ENCODE measurements at regions not wholly inside any gene's neighbourhood (a gene's known extent, or its start where the extent isn't known, plus 50 kb on each side); places are given as distances from the start of the nearest gene placed in this dataset.

DNA sequence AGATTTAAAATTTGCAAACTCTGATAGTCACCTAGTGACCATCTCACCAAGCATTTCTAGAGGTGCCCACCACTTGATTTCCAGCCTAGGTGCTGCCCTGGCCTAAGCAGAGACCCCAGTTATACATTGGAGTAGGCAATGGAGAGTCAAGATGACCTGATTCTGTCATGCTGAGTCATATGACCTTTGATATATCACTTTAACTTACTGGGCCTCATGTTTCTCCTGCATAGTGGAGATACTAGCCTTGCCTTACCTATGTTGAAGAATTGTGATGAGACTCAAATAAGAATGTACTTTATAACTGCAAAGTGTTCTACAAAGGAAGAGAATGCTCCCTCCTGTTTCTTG is 75.5 kb upstream of the XCR1 start:
- Histone ChIP-seq H3K23ac (ENCODE audit: low read depth, low read length) (no peak overlapping the region), H2AK5ac (ENCODE audit: low read depth, low read length) (no peak overlapping the region)
- CTCF ChIA-PET: no interaction called here

More for the DNA sequence above, 75.5 kb upstream of the XCR1 start:
- H2BK5ac ChIP-seq (ENCODE audit: low read depth, low read length, poor library complexity, severe bottlenecking): no peak overlapping the region
- peaks cover 4% of the 10 kb centered on the region; the same call in 1 of the 2 replicates for H3K4me1 ChIP-seq (ENCODE audit: control insufficient read depth, insufficient read depth, low read length)
- no peak overlapping the region for H3K4me2 ChIP-seq (ENCODE audit: low read depth, low read length)
- H4K91ac ChIP-seq (ENCODE audit: insufficient read depth, low read depth, low read length): no peak overlapping the region
- H3K79me1 ChIP-seq (ENCODE audit: low read depth in 1 of 2, low read length in 2 of 2): no peaks in the 10 kb centered on the region
- intact Hi-C loops (cut with micrococcal nuclease) (no loop called here), dilution Hi-C loops (cut with HindIII; ENCODE audit: low sequenced_read_pairs, unreplicated experiment) (no loop called here), in situ Hi-C loops (cut with MboI; ENCODE audit: low sequenced_read_pairs) (no loop called here)
- H3K9me1 ChIP-seq (ENCODE audit: insufficient read depth, low read length): no peaks in the 10 kb centered on the region
- no peak overlapping the region for H2BK20ac ChIP-seq (ENCODE audit: low read depth, low read length)
- H4K5ac ChIP-seq (ENCODE audit: low read depth, low read length): no peak overlapping the region
- no peaks in the 10 kb centered on the region; the same call in 1 of the 2 replicates for H3K9me3 ChIP-seq (ENCODE audit: control insufficient read depth, insufficient read depth, low read length)
- H2AK9ac ChIP-seq (replicated peaks; ENCODE audit: low read depth, low read length, poor library complexity): no peak overlapping the region
- no peak overlapping the region for H3K14ac ChIP-seq (replicated peaks; ENCODE audit: low read depth, low read length)
- no peak for ATAC-seq (ENCODE audit: low read depth)
- POLR2A ChIA-PET (ENCODE audit: unreplicated experiment): no interaction called here
- no peak for TF ChIP-seq MAFK (IDR thresholded peaks at IDR 0.05; ENCODE audit: low read depth, low read length)
- no peak for TF ChIP-seq CHD1 (IDR thresholded peaks at IDR 0.05; ENCODE audit: low read depth, low read length)
- TF ChIP-seq RAD21 (IDR thresholded peaks at IDR 0.05; ENCODE audit: low read length): no peak
- TF ChIP-seq BHLHE40 (IDR thresholded peaks at IDR 0.05; ENCODE audit: low read depth, low read length): no peak
- no peak for TF ChIP-seq FOS (IDR thresholded peaks at IDR 0.05; ENCODE audit: low read depth, low read length)
- TF ChIP-seq MAZ (IDR thresholded peaks at IDR 0.05; ENCODE audit: borderline replicate concordance, low read depth, low read length): no peak
- TF ChIP-seq SMC3 (IDR thresholded peaks at IDR 0.05; ENCODE audit: low read depth, low read length): no peak
- no peak for TF ChIP-seq RFX5 (IDR thresholded peaks at IDR 0.05; ENCODE audit: low read depth, low read length)
- TF ChIP-seq RCOR1 (IDR thresholded peaks at IDR 0.05; ENCODE audit: insufficient replicate concordance, low read length): no peak
- TF ChIP-seq ELK1 (IDR thresholded peaks at IDR 0.05; ENCODE audit: borderline replicate concordance, low read depth, low read length): no peak
- TF ChIP-seq POLR2A (IDR thresholded peaks at IDR 0.05; ENCODE audit: low read depth, low read length): no peak
- no peak for TF ChIP-seq USF2 (IDR thresholded peaks at IDR 0.05; ENCODE audit: low read depth, low read length)
- TF ChIP-seq, protein P1, sequence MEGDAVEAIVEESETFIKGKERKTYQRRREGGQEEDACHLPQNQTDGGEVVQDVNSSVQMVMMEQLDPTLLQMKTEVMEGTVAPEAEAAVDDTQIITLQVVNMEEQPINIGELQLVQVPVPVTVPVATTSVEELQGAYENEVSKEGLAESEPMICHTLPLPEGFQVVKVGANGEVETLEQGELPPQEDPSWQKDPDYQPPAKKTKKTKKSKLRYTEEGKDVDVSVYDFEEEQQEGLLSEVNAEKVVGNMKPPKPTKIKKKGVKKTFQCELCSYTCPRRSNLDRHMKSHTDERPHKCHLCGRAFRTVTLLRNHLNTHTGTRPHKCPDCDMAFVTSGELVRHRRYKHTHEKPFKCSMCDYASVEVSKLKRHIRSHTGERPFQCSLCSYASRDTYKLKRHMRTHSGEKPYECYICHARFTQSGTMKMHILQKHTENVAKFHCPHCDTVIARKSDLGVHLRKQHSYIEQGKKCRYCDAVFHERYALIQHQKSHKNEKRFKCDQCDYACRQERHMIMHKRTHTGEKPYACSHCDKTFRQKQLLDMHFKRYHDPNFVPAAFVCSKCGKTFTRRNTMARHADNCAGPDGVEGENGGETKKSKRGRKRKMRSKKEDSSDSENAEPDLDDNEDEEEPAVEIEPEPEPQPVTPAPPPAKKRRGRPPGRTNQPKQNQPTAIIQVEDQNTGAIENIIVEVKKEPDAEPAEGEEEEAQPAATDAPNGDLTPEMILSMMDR (conservative IDR thresholded peaks at IDR 0.05; ENCODE audit: low read depth, low read length): no peak
- no peak for TF ChIP-seq CEBPB (IDR thresholded peaks at IDR 0.05; ENCODE audit: low read depth, low read length)
- no peak for TF ChIP-seq MXI1 (IDR thresholded peaks at IDR 0.05; ENCODE audit: borderline replicate concordance, low read depth, low read length)
- TF ChIP-seq NFE2L2 (IDR thresholded peaks at IDR 0.05; ENCODE audit: low read depth, low read length): no peak
- H3K4ac ChIP-seq (ENCODE audit: low read depth, low read length): no peak overlapping the region
- H3K27ac ChIP-seq (ENCODE audit: insufficient read depth, low read length): no peak overlapping the region
- no peaks in the 10 kb centered on the region for H3K36me3 ChIP-seq (ENCODE audit: control insufficient read depth, insufficient read depth, low read length)
- H4K8ac ChIP-seq (ENCODE audit: low read depth in 2 of 2, low read length in 2 of 2): no peak overlapping the region
- no peak overlapping the region for H3K18ac ChIP-seq (ENCODE audit: low read depth, low read length)
- H3K9ac ChIP-seq (ENCODE audit: low read depth, low read length): no peak overlapping the region
- BruUV-seq (replicated peaks): no TSS peak
- H2BK15ac ChIP-seq (ENCODE audit: low read depth, low read length): no peak overlapping the region
- no peak overlapping the region for H2BK120ac ChIP-seq (ENCODE audit: low read depth, low read length)
- no peak overlapping the region for H2AFZ ChIP-seq (replicated peaks; ENCODE audit: low read length, poor library complexity)
- DNase-seq: no peak
- H3K27me3 ChIP-seq (ENCODE audit: control insufficient read depth, insufficient read depth, low read length): peaks cover 17% of the 10 kb centered on the region
- no peak overlapping the region for H3K56ac ChIP-seq (ENCODE audit: extremely low read depth, insufficient read depth, low read length)
- no peaks in the 10 kb centered on the region for H4K20me1 ChIP-seq (ENCODE audit: insufficient read depth, low read length)
- H3K4me3 ChIP-seq (ENCODE audit: insufficient read depth, low read depth, low read length): no peak overlapping the region

Data from IMR-90 (cell line).